Endodermal cell (in vitro differentiated cells): ENCODE measurements at regions not wholly inside any gene's neighbourhood (a gene's known extent, or its start where the extent isn't known, plus 50 kb on each side); places are given as distances from the start of the nearest gene placed in this dataset.

Source experiments
- DNase-seq: peaks from one replicate; pipeline ENCODE4 v3.0.0-alpha.2; 2017
- H3K27ac ChIP-seq: 2 replicates; pipeline ENCODE4 v1.5.1; 2013; ENCODE audit warnings: mild to moderate bottlenecking, low read depth, low read length, moderate library complexity
- H3K27me3 ChIP-seq: 2 replicates; pipeline ENCODE4 v1.6.1; 2013; ENCODE audit warnings: mild to moderate bottlenecking, low read length, moderate library complexity; ENCODE audit not compliant: insufficient read depth, control insufficient read depth, poor library complexity, severe bottlenecking
- H3K36me3 ChIP-seq: 2 replicates; pipeline ENCODE4 v1.7.0; 2013; ENCODE audit warnings: mild to moderate bottlenecking, low read length, moderate library complexity; ENCODE audit not compliant: control insufficient read depth, insufficient read depth
- H3K4me1 ChIP-seq: one replicate; pipeline ENCODE4 v1.7.0; 2013; ENCODE audit warnings: low read length; ENCODE audit not compliant: control insufficient read depth, insufficient read depth
- H3K4me3 ChIP-seq: 2 replicates; pipeline ENCODE4 v1.5.1; 2013; ENCODE audit warnings: mild to moderate bottlenecking, low read length, moderate library complexity
- H3K9ac ChIP-seq: 2 replicates; pipeline ENCODE4 v1.6.1; 2013; ENCODE audit warnings: mild to moderate bottlenecking, low read length, moderate library complexity; ENCODE audit not compliant: poor library complexity, severe bottlenecking; ENCODE audit errors: extremely low read depth
- H3K9me3 ChIP-seq: 2 replicates; pipeline ENCODE4 v1.6.1; 2013; ENCODE audit warnings: mild to moderate bottlenecking, low read length, moderate library complexity; ENCODE audit not compliant: control insufficient read depth
- H3K27ac Mint-ChIP-seq: 2 replicates; pipeline ENCODE4 v1.8.0; 2020; ENCODE audit warnings: mixed read lengths
- H3K27me3 Mint-ChIP-seq: 2 replicates; pipeline ENCODE4 v1.8.0; 2021; ENCODE audit warnings: mild to moderate bottlenecking, mixed read lengths; ENCODE audit not compliant: insufficient read depth
- H3K36me3 Mint-ChIP-seq: 2 replicates; pipeline ENCODE4 v1.8.0; 2020; ENCODE audit warnings: low read depth, mixed read lengths
- H3K4me1 Mint-ChIP-seq: 2 replicates; pipeline ENCODE4 v1.8.0; 2020; ENCODE audit warnings: mixed read lengths
- H3K4me3 Mint-ChIP-seq: 2 replicates; pipeline ENCODE4 v1.8.0; 2020; ENCODE audit warnings: mild to moderate bottlenecking, moderate library complexity, mixed read lengths
- H3K9me3 Mint-ChIP-seq: 2 replicates; pipeline ENCODE4 v1.8.0; 2020; ENCODE audit warnings: mild to moderate bottlenecking, mixed read lengths
- CTCF ChIP-seq: fragments of 200-600 bp; sonication (generic); conservative IDR thresholded peaks from 2 replicates; pipeline ENCODE4 v1.5.0; 2021; ENCODE audit warnings: antibody characterized with exemption, mild to moderate bottlenecking
- WGBS, 2 experiments: methylation state at CpG; one replicate each; pipeline versions ENCODE4 v1.1.5 to v1.1.7; 2013; ENCODE audit warnings: missing lambda C conversion rate in 2 of 2, mixed read lengths in 1 of 2; ENCODE audit not compliant: insufficient coverage in 1 of 2, insufficient read length in 1 of 2; 5-methylcytosine and 5-hydroxymethylcytosine counted together

DNA sequence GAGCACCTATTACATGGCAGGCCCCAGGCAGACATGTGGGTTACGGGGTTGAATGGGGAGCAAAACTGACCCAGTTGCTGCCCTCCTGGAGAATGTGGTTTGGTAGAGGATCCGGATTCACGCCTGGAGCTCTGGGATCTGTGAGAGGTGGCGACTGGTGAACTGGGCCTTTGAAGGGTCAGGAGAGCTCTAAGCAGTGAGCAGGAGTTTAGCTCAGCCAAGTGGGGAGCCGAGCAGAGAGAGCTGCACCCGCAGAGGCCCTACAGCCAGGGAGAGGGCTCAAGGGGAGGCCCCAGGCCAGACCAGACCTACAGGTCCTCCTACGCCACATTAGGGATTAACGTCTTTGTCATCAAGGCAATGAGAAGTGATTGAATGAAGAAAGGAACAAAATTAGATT is 179.8 kb upstream of the TLE3 start:
- no peak for DNase-seq
- Mint-ChIP-seq H3K27ac (no peak overlapping the region), H3K27me3 (peaks cover 14% of the 10 kb centered on the region), H3K4me3 (no peak overlapping the region), H3K9me3 (no peaks in the 10 kb centered on the region), H3K4me1 (no peaks in the 10 kb centered on the region), H3K36me3 (no peaks in the 10 kb centered on the region)
- no peak overlapping the region for H3K27ac ChIP-seq
- no peak overlapping the region for H3K4me3 ChIP-seq
- no peak overlapping the region for H3K9ac ChIP-seq
- peaks cover 5% of the 10 kb centered on the region for H3K27me3 ChIP-seq
- H3K36me3 ChIP-seq = no peaks in the 10 kb centered on the region
- TF ChIP-seq CTCF = no peak
- WGBS, 2 experiments = 88 to 90% methylated on average over 7 to 8 of the region's 8 CpGs
- H3K4me1 ChIP-seq = peaks cover 8% of the 10 kb centered on the region
- no peaks in the 10 kb centered on the region for H3K9me3 ChIP-seq

GRCh38 chr15:70276401-70276800 is 178.7 kb upstream of the TLE3 start:
- Histone ChIP-seq H3K27ac (no peak overlapping the region), H3K27me3 (peaks cover 5% of the 10 kb centered on the region), H3K4me3 (no peak overlapping the region), H3K36me3 (no peaks in the 10 kb centered on the region), H3K9me3 (no peaks in the 10 kb centered on the region), H3K4me1 (peaks cover 8% of the 10 kb centered on the region), H3K9ac (no peak overlapping the region)
- Mint-ChIP-seq H3K27ac (no peak overlapping the region), H3K27me3 (peaks cover 15% of the 10 kb centered on the region), H3K4me3 (no peak overlapping the region), H3K4me1 (peaks cover 3% of the 10 kb centered on the region), H3K36me3 (no peaks in the 10 kb centered on the region), H3K9me3 (no peaks in the 10 kb centered on the region)
- WGBS, 2 experiments = 90 to 97% methylated on average over 2 to 3 of the region's 3 CpGs
- no peak for DNase-seq
- no peak for TF ChIP-seq CTCF

DNA sequence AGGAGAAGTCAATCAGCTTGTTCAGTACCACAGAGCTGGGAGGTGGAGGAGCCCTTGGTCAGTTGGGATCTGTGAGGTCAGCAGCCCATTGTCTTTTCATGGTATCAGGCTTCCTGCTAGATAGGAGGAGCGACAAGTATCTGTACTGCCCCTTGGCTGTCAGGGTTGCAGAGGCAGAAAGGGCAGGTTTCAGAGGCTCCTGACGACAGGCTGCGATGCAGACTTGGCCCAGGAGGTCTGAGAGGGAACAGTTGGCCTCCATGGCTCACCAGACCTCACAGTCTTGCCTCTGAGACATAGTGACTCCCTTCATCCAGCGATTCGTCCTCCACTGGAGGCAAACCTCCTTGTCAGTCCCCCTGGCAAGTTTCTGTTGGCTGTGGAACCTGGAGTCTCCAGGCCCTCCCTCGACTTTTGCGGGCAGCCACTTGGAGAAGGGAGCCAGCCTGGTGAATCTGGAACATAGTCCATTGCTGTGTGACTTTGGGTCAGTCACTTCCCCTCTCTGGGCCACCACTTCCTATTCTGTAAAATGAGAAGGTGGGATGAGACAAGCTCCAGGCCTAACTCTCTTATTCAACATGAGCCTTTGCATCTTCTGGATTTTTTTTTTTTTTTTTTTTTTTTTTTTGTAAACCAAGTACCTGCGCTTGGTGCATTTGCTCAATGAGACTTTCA is 177.9 kb upstream of the TLE3 start:
- Histone ChIP-seq H3K27me3 (peaks cover 5% of the 10 kb centered on the region), H3K4me3 (no peak overlapping the region), H3K36me3 (no peaks in the 10 kb centered on the region), H3K27ac (no peak overlapping the region), H3K9me3 (no peaks in the 10 kb centered on the region), H3K4me1 (peaks cover 8% of the 10 kb centered on the region), H3K9ac (no peak overlapping the region)
- Mint-ChIP-seq H3K4me3 (no peak overlapping the region), H3K27me3 (peaks cover 15% of the 10 kb centered on the region), H3K27ac (no peak overlapping the region), H3K9me3 (no peaks in the 10 kb centered on the region), H3K4me1 (peaks cover 7% of the 10 kb centered on the region), H3K36me3 (no peaks in the 10 kb centered on the region)
- WGBS, 2 experiments = 84 to 93% methylated on average over 6 to 7 of the region's 8 CpGs
- TF ChIP-seq CTCF = no peak
- no peak for DNase-seq
